ENCODE measurements at regions not wholly inside any gene's neighbourhood (a gene's known extent, or its start where the extent isn't known, plus 50 kb on each side); places are given as distances from the start of the nearest gene placed in this dataset.
"Not testable (repeated sequence)": the region's sequence is repeated elsewhere in the genome, so short reads cannot be mapped to it uniquely, and the experiment has no call there.

DNA sequence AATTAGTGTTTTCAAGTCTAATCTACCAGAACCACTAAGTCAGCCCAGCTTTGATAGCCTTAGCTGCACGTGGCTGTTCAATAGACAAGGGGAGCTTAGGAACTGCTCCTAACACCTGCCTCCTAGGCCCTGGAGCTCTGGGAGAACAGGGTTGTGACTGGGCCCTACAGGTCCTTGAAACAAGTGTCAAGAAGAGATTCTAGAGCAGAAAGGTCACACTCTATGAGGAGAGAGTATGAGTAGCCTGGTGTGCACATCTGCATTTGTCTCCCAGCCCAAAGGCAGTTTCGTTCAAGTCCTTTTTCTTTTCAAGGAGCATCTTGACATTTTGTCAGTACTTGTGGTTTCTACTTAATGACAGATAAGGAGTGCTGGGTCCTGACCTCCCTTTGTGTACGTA lies 206.1 kb downstream of the PRELID2 start:
- TF ChIP-seq, protein P1, sequence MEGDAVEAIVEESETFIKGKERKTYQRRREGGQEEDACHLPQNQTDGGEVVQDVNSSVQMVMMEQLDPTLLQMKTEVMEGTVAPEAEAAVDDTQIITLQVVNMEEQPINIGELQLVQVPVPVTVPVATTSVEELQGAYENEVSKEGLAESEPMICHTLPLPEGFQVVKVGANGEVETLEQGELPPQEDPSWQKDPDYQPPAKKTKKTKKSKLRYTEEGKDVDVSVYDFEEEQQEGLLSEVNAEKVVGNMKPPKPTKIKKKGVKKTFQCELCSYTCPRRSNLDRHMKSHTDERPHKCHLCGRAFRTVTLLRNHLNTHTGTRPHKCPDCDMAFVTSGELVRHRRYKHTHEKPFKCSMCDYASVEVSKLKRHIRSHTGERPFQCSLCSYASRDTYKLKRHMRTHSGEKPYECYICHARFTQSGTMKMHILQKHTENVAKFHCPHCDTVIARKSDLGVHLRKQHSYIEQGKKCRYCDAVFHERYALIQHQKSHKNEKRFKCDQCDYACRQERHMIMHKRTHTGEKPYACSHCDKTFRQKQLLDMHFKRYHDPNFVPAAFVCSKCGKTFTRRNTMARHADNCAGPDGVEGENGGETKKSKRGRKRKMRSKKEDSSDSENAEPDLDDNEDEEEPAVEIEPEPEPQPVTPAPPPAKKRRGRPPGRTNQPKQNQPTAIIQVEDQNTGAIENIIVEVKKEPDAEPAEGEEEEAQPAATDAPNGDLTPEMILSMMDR (conservative IDR thresholded peaks at IDR 0.05; ENCODE audit: low read length), result no peak
- no peak overlapping the region for H3K4me3 ChIP-seq (ENCODE audit: low read length)
- DNase-seq (ENCODE audit: low read depth), result no peak

DNA sequence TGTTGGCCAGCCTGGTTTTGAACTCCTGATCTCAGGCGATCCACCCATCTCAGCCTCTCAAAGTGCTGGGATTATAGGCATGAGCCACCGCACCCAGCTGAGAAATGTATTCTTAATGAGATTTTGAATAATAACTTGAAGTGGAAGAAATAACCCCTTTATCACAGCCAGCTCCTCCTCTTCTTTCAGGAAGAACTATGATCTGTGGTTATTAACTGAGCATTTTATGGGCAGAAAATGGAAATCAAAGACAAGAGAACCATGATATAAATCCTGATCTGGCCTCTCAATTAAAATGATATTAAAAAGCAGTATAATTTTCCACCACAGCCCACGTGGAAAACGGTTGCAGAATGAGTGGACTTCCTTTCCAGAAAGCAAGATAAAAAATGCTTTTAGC lies 206.6 kb downstream of the PRELID2 start:
- no peak overlapping the region for H3K4me3 ChIP-seq (ENCODE audit: low read length)
- DNase-seq (ENCODE audit: low read depth), result no peak
- TF ChIP-seq, protein P1 (conservative IDR thresholded peaks at IDR 0.05; ENCODE audit: low read length), result no peak

DNA sequence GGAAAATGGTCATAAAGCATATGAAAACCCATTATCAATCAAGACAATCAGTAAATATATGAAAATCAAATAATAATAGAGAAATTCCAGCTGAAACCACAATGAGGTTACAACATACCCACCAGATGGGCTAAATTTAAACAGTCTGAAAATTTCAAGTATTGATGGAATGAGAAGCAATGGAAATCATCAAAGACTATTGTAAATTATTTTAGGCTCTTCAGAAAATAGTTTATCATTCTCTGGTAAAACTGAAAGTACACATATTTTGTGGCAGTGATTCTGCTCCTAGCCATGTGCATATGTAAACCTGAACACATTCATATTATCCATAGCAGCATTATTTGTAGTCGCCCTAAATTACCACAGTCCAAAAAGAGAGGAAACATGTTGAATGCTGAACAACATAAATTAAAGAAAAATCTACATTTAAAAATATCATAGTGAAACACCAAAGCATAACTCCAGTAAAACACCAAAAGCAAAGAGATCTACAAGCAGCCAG lies 215.3 kb downstream of the PRELID2 start:
- peak; percentile 71 for DNase-seq (ENCODE audit: low read depth)
- TF ChIP-seq, protein P1 (conservative IDR thresholded peaks at IDR 0.05; ENCODE audit: low read length), result no peak
- H3K4me3 ChIP-seq (ENCODE audit: low read length), result no peak overlapping the region

DNA sequence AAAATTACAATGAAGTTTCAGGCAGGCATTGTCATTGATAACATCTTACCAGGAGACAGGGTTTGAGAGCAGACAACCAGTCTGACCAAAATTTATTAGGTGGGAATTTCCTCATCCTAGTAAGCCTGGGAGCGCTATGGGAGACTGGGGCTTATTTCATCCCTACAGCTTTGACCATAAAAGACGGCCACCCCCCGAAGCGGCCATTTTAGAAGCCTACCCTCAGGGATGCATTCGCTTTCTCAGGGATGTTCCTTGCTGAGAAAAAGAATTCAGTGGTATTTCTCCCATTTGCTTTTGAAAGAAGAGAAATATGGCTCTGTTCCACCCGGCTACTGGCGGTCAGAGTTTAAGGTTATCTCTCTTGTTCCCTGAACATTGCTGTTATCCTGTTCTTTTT lies 218.4 kb downstream of the PRELID2 start:
- DNase-seq (ENCODE audit: low read depth); H3K4me3 ChIP-seq (ENCODE audit: low read length): not testable (repeated sequence)

DNA sequence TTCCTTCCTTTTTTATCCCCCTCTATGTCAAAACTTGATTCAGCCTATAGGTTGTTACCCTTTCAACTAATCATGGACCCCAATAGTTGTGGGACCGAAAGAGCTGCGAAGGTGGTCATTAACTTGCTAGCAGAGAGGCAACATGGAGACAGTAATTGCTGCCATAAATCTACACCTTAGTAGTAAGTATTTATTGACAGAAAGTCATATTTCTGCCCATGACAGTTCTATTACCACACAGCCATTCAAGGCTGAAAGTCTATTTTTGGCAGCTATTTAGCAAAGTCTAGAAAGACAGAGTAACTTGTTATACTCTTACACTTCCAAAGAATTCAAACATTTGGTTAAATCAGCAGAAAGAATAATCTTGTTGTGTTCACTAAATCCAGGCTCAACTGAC lies 236.2 kb downstream of the PRELID2 start:
- DNase-seq (ENCODE audit: low read depth), result peak; percentile 6
- H3K4me3 ChIP-seq (ENCODE audit: low read length), result no peak overlapping the region
- TF ChIP-seq, protein P1 (conservative IDR thresholded peaks at IDR 0.05; ENCODE audit: low read length), result no peak

DNA sequence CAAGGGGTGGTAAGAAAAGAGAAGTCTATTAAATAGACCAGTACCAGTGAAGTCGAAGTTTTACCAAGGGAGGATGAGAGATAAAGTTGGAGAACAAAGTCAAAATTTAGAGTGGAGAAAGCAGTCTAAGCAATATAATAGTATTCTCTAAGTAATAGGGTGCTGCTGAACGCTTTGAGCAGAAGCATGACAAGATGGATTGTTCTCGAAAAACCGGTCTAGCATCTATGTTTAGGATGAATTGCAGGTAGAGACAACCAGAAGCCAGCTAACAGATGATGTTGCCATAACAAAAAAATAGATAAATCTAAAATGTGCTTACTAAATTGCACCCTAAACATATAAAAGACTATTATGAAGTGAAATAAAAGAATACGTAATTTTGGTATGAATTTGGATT lies 237.0 kb downstream of the PRELID2 start:
- TF ChIP-seq, protein P1 (conservative IDR thresholded peaks at IDR 0.05; ENCODE audit: low read length), result no peak
- no peak overlapping the region for H3K4me3 ChIP-seq (ENCODE audit: low read length)

DNA sequence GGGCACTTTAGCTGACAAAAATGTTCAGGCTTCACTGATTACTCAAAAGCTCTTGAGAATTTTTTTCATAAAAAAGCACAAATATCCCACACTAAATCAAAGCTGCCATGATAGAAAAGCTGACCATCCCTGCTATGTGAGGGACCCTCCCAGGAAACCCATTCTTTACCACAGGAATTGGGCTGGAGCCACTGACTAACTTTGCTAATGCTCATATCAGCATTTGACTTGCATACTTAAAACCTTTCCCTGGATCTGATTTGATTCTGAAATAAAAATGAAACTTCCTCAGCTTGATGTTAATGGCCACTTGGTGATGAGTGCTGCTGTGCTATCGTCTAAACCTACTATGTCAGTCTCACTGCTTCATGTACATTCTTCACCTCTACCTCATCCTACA lies 243.6 kb downstream of the PRELID2 start:
- no peak for DNase-seq (ENCODE audit: low read depth)
- H3K4me3 ChIP-seq (ENCODE audit: low read length), result no peak overlapping the region
- TF ChIP-seq, protein P1 (conservative IDR thresholded peaks at IDR 0.05; ENCODE audit: low read length), result no peak

More for the DNA sequence above, 237.0 kb downstream of the PRELID2 start:
- DNase-seq (ENCODE audit: low read depth), result no peak

DNA sequence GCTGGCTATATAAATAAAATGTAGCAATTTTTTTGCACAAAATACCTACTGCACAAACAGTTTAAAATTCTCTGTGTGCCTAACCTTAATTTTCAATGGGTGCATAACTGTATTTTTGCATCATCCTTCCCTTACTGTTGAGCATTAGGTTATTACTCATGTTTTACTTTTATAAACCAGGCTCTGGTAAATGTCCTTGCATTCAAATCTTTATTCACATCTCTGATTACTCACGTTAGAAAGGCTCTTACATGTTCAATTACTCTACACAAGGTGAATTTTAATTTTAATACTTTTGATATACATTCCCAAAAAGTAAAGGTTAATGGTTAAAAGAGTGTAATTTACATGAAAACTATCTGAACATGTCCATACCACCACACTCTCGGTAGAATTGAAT lies 246.1 kb downstream of the PRELID2 start:
- DNase-seq (ENCODE audit: low read depth), result no peak
- TF ChIP-seq, protein P1 (conservative IDR thresholded peaks at IDR 0.05; ENCODE audit: low read length), result no peak
- no peak overlapping the region for H3K4me3 ChIP-seq (ENCODE audit: low read length)

Data from AG10803 (cell line).